Hepatic stellate cell (primary cell): ENCODE measurements at regions not wholly inside any gene's neighbourhood (a gene's known extent, or its start where the extent isn't known, plus 50 kb on each side); places are given as distances from the start of the nearest gene placed in this dataset.

Experiments
- DNase-seq: peaks from one replicate; pipeline ENCODE4 v3.0.0; 2011; ENCODE audit warnings: low spot score

- DNase-seq = no peak
Observed at GRCh38 chr18:74023220-74023619, 124.4 kb downstream of the FBXO15 start.

DNA sequence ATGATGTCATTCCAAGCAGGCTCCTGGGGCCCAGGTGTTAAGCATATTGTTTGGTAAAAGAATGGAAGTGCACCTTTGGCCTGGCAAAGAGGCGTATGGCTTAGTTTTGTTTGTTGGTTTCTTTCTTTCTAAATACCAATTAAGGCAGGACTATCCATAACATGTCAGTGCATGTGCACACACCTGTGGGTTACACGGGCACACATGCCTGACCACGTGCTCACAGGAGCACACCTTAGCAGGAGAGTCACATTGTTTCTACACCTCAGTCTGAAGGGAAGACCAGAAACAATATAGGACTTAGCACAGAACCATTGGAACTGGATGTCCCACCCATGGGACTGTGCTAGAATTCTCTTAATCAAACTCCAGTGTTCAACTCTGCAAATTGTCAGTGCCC, 127.8 kb downstream of the FBXO15 start:
- no peak for DNase-seq

DNA sequence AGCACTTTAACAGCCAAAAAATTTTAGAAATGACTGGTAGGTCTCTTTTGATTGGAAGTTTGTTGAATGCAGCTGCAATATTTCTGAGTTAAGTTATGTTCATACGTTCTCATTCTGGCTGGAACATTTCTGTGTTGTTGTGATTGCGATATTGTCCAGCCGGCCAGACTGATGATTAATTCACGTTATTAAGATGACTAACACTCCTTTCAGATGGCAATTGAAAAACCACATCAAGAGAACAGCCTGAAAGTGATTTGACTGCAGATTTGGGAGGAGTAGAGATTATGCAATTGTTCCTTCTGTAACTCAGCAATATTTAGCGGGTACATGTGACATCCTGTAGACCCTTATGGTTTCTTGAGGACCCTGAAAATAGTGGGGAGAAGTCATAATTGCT, 133.7 kb downstream of the FBXO15 start:
- no peak for DNase-seq

DNA sequence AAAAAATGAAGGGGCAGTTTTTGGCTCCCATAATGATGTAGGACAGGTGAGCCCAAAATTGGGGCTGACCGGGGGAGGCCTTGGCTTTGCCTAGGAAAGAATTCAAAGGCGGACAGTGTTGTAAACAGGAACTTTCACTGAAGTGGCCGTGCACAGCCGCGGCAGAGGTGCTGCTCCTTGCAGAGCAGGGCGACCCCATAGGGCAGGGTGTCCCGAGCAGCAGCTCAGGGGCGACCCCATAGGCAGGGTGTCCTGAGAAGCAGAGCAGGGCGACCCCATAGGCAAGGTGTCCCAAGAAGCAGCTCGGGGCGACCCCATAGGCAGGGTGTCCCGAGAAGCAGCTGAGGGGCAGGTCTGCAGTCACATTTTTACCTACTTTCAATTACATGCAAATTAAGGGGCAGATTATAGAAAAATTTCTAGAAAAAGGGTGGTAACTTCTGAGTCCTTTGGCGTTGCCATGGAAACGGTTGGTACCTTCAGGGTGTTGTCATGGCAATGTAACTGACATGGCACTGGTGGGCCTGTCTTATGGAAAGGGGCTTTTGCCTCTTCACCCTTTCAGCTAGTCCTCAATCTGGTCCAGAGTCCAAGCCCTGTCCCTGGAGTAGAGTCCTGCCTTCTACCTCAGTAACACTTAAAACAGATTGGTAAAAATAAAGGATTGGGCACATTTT, 134.5 kb downstream of the FBXO15 start:
- DNase-seq = no peak

DNA sequence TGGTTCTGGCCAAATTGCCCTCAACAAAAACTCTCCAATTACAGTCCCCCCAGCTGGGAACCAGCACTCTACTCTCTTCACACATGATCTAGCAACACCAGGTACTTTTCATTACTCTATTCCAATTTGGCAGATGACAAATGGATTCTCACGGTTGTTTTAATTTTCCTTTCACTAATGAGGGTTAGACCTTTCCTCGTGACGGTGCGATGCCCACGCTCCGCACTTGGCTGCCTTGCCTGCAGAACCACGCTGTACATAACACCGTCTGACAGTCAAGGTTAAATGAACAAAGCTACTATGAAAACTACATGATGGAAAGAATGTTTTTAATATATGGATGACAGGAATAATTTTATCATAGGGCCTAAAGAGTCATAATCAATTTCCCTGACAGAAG, 141.5 kb downstream of the FBXO15 start:
- no peak for DNase-seq

GRCh38 chr18:74005320-74006109, 142.1 kb downstream of the FBXO15 start:
- DNase-seq = no peak

DNA sequence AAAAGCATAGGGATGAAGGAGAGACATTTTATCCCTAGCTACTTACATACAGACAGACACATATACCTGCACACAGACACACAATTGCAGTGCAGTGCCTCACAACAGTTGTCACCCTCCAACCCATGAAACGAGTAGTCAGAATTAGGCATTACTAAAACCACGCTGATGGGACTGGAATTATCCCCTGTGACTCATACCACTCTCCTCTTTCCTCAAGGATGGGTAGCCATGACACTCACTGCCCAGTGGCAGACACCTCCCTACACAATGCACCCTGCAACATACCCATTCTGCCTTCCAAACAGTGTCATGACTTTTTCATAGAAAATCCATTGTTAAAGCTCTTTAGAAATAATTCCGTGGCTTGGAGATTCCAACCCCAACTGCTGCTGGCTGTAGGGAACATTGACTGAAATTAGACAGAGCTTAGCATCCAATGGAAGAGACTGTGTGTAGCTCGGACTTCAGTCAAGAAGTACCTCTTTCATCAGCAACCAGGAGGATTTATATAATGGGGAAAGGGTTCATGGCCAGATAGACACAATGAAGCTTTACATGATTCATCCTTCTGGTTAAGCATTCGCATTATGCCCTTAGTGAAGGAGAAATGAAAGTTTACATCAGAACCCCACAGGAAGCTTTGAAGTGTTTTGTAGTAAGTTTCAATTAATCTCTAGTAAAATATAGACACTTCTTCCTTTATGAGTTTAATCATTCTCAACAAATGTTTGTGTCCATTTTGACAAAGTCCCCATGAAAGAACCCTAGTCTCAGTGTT, 155.2 kb downstream of the FBXO15 start:
- DNase-seq = no peak

DNA sequence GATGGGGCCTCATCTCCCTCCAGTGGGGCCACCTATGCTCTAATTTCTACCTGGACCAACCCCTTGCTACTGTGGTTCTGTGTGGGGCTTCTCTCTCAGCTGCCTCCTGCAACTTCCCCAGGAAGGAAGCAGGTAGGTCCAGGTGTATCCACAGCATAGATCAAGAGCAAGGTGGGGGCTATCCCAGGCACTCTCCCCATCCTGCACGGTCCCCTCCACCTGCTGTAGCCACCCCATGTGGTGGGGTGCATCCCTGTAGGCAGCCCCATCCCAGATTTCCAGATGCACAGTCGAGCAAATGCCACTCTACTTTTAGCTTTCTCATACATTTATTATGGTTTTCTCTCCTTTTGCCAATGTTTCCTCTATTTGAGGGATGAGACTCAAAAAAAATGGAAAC, 156.1 kb downstream of the FBXO15 start:
- DNase-seq = no peak

DNA sequence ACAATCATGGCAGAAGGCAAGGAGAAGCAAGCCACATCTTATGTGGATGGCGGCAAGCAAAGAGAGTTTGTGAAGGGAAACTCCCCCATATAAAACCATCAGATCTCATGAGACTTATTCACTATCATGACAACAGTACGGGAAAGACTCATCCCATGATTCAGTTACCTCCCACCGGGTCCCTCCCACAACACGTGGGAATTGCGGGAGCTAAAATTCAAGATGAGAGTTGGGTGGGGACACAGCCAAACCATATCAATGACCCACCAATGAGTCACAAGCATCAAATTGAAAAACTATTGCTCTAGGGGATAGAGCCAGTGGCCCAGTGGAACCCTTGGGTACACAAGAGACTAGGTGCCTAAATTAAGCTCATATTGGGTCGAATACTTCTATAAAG, 157.4 kb downstream of the FBXO15 start:
- no peak for DNase-seq

GRCh38 chr18:73987247-73987980, 160.2 kb downstream of the FBXO15 start:
- DNase-seq = no peak

DNA sequence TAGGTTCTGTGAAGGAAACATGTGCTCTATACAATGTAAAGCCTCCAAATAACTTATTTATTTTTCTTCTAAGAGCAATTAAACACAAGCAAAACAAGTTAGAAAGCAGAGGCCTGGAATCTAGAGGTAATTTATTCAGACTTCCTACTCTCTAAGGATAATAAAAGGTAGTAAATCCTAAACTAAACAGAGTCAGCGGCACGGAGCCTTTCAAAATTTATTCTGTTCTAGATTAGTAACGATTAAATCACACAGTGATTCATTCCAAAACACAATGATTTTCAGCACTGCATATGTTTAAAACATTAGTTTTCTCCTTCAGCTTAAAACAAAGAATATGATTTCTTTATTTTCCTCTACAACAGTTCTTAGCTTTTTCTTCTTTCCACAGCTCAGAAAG, 160.9 kb downstream of the FBXO15 start:
- DNase-seq = no peak

DNA sequence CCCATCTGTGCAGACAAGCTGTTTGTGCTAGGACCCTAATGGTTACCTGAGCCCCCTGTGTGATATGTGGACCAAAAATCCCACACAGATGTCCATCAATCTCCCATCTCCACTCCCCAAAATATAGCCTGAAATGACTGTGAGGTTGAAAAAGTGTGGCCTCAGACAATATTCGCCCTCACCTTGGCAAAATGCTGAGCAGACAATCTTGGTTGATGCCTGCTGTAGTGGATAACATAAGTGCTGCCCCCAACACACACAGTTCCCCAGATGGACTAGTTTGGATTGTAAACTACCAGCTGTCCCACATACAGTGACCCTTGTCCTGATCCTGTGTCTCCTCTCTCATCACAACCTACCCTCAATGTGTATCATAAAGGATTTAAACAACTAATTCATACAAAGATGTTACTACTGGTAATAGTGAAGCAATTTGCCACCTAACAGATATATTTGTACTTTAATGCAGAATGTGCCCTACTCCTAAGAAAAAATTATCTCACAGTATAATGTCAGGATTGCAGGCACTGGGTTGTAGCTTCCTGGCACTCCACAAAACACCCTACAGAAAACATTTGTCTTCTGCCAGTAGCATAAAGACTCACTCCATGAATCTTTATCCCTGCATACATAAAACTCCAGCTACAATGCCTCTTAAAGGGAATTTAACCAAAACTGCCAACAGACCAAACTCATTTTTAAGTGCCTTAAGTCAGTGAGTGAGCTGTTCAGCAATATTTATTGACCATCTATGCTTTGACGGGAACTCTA, 161.6 kb downstream of the FBXO15 start:
- DNase-seq = no peak

GRCh38 chr18:73983970-73984369, 163.7 kb downstream of the FBXO15 start:
- no peak for DNase-seq

- no peak for DNase-seq
Observed at GRCh38 chr18:73983496-73983895, 164.1 kb downstream of the FBXO15 start.

- no peak for DNase-seq
Observed at GRCh38 chr18:73981796-73982195, 165.8 kb downstream of the FBXO15 start.

DNA sequence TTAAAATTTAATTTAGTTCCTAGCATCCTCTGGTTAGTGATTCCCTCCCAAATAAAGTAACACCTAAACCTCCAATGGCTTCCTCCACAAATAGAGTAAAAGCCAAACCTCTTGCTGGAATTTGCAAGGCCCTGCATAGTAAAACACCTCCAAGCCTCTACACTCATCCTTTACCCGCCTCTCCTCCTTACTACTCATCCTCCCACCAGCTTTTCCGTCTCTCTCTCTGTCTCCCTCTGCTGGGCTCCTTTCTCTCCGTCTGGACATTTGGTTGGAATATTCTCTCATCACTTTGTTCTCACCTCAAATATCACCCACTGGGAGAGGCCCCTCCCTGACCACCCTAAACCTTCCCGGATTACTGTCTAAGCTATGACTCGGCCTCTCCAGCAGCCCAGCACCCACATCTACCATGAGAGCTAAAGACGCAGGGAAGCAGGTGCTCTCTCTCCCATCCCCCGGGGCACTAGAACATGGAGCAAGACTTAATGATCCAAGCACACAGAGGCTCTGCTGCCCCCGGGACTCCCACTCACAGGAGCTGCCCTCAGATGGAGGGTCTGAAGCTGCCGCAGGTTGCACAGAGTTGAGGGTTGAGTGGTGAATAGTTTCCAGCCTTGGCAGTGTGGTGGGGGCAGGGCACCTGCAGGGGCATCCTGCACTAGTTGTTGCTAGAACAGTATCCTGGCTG, 167.2 kb downstream of the FBXO15 start:
- peak; percentile 7 for DNase-seq

- no peak for DNase-seq
Observed at GRCh38 chr18:73979742-73980141, 167.9 kb downstream of the FBXO15 start.

DNA sequence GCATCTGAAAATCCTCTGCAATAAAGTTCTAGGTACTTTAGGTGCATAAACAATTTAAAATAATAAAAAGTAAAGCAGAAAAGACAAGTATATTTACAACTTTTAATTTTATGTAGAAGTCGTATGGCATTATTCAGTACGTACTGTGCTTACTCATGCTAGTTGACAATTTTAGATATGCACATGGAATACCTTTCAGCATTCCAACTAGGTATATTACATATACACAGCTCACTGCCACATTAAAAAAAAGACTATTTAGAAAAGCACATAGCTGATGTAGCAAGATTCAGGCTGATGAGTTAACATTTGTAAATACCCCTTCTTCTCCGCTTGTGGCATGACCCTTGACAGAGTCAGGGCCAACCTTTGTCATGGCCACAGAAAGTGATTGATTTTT, 171.2 kb downstream of the FBXO15 start:
- DNase-seq = no peak

GRCh38 chr18:73975266-73975665, 172.4 kb downstream of the FBXO15 start:
- DNase-seq = no peak

DNA sequence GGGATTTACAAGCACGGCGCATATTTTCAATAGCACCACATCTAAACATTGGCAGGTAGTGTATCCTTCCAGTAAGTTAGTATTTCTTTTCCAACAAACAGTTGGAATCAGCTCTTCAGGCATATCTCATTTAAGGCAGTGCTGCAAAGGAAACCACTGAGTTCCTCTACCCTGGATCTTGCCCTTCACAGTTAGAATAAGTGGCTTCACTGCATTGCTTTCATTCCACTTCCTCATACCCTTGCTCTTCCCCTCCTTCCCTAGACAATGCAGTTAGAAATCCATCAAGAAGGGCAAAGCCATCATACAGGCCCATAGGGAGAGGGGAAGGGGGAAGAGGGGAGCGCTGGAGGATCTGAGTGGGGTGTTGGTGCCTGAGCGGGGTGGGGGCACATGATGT, 173.7 kb downstream of the FBXO15 start:
- DNase-seq = no peak

- no peak for DNase-seq
Observed at GRCh38 chr18:73966954-73967353, 180.7 kb downstream of the FBXO15 start.
